ENCODE measurements at regions not wholly inside any gene's neighbourhood (a gene's known extent, or its start where the extent isn't known, plus 50 kb on each side); places are given as distances from the start of the nearest gene placed in this dataset.

GRCh38 chr6:114638341-114638740, 295.5 kb upstream of the HS3ST5 start:
- no peak overlapping the region for H2AFZ ChIP-seq (ENCODE audit: low read length)
- H4K20me1 ChIP-seq (ENCODE audit: insufficient read depth, low read length): no peaks in the 10 kb centered on the region
- no peak overlapping the region for H3K4me2 ChIP-seq (ENCODE audit: low read depth, low read length)
- no peak overlapping the region for H3K27ac ChIP-seq (ENCODE audit: extremely low read length, insufficient read depth, low read length)
- in situ Hi-C loops (cut with HindIII; ENCODE audit: extremely low pct_ligation_motif_present, low pct_unique_long_range_greater_than_20kb): no loop called here
- 0% methylated on average over 2 of the region's 4 CpGs for WGBS (ENCODE audit: low lambda C conversion rate)
- H3K9me3 ChIP-seq (ENCODE audit: low read length): no peaks in the 10 kb centered on the region
- H3K27me3 ChIP-seq (ENCODE audit: control insufficient read depth in 1 of 2, insufficient read depth in 2 of 2, low read length in 2 of 2): no peaks in the 10 kb centered on the region
- intact Hi-C loops (cut with micrococcal nuclease; ENCODE audit: unreplicated experiment): no loop called here
- H3K4me3 ChIP-seq (replicated peaks in 1 of 3; ENCODE audit: insufficient read depth in 1 of 3, low read depth in 2 of 3, low read length in 3 of 3): no peak overlapping the region
- ChIA-PET CTCF (ENCODE audit: low intra/inter-chr PET ratio, low total read pairs) (no interaction called here), POLR2A (no interaction called here)
- H3K9ac ChIP-seq (ENCODE audit: insufficient read depth, low read depth, low read length): no peak overlapping the region
- no peak for DNase-seq (ENCODE audit: low spot score)
- ATAC-seq: no peak
- H3K79me2 ChIP-seq (ENCODE audit: insufficient read depth, low read length): no peaks in the 10 kb centered on the region
- TF ChIP-seq XRCC5 (optimal IDR thresholded peaks at IDR 0.05; ENCODE audit: low read length): no peak
- no peaks in the 10 kb centered on the region for H3K4me1 ChIP-seq (ENCODE audit: insufficient read depth, low read length)
- no peak for FAIRE-seq
- H3K36me3 ChIP-seq (replicated peaks in 1 of 2; ENCODE audit: control insufficient read depth in 1 of 2, insufficient read depth in 2 of 2, low read length in 2 of 2): no peaks in the 10 kb centered on the region
- BruUV-seq (replicated peaks): no TSS peak

- intact Hi-C loops (cut with micrococcal nuclease; ENCODE audit: unreplicated experiment) (no loop called here), in situ Hi-C loops (cut with HindIII; ENCODE audit: extremely low pct_ligation_motif_present, low pct_unique_long_range_greater_than_20kb) (no loop called here)
- no peak overlapping the region for H2AFZ ChIP-seq (ENCODE audit: low read length)
- no peaks in the 10 kb centered on the region for H3K27me3 ChIP-seq (ENCODE audit: control insufficient read depth in 1 of 2, insufficient read depth in 2 of 2, low read length in 2 of 2)
- FAIRE-seq (no peak), DNase-seq (ENCODE audit: low spot score) (no peak), ATAC-seq (no peak)
- no TSS peak for BruUV-seq (replicated peaks)
- H3K79me2 ChIP-seq (ENCODE audit: insufficient read depth, low read length): no peaks in the 10 kb centered on the region
- ChIA-PET CTCF (ENCODE audit: low intra/inter-chr PET ratio, low total read pairs) (no interaction called here), POLR2A (no interaction called here)
- H3K36me3 ChIP-seq (replicated peaks in 1 of 2; ENCODE audit: control insufficient read depth in 1 of 2, insufficient read depth in 2 of 2, low read length in 2 of 2): no peaks in the 10 kb centered on the region
- H4K20me1 ChIP-seq (ENCODE audit: insufficient read depth, low read length): no peaks in the 10 kb centered on the region
- H3K4me3 ChIP-seq (replicated peaks in 1 of 3; ENCODE audit: insufficient read depth in 1 of 3, low read depth in 2 of 3, low read length in 3 of 3): no peak overlapping the region
- no peaks in the 10 kb centered on the region for H3K9me3 ChIP-seq (ENCODE audit: low read length)
- H3K27ac ChIP-seq (ENCODE audit: extremely low read length, insufficient read depth, low read length): no peak overlapping the region
- no peak overlapping the region for H3K9ac ChIP-seq (ENCODE audit: insufficient read depth, low read depth, low read length)
- no peak overlapping the region for H3K4me2 ChIP-seq (ENCODE audit: low read depth, low read length)
- no peaks in the 10 kb centered on the region for H3K4me1 ChIP-seq (ENCODE audit: insufficient read depth, low read length)
- TF ChIP-seq MEF2D (CRISPR knock-in tag; IDR thresholded peaks at IDR 0.05): no peak
- no peak for TF ChIP-seq FUBP1 (CRISPR knock-in tag; IDR thresholded peaks at IDR 0.05; ENCODE audit: borderline replicate concordance)
- no peak for TF ChIP-seq ZNF569 (CRISPR knock-in tag; IDR thresholded peaks at IDR 0.05; ENCODE audit: borderline replicate concordance)
- no peak for TF ChIP-seq HMGXB4 (CRISPR knock-in tag; IDR thresholded peaks at IDR 0.05; ENCODE audit: borderline replicate concordance in 1 of 2, low read depth in 1 of 2)
- TF ChIP-seq ZNF570 (CRISPR knock-in tag; IDR thresholded peaks at IDR 0.05; ENCODE audit: borderline replicate concordance): no peak
- no peak for TF ChIP-seq SNAI1 (CRISPR knock-in tag; IDR thresholded peaks at IDR 0.05; ENCODE audit: borderline replicate concordance)
- TF ChIP-seq ZNF878 (CRISPR knock-in tag; IDR thresholded peaks at IDR 0.05): no peak
- no peak for TF ChIP-seq ZNF83 (CRISPR knock-in tag; IDR thresholded peaks at IDR 0.05; ENCODE audit: borderline replicate concordance)
- TF ChIP-seq ZBTB25 (CRISPR knock-in tag; IDR thresholded peaks at IDR 0.05): no peak
- TF ChIP-seq ZNF382 (CRISPR knock-in tag; IDR thresholded peaks at IDR 0.05; ENCODE audit: borderline replicate concordance): no peak
- TF ChIP-seq ZNF547 (CRISPR knock-in tag; IDR thresholded peaks at IDR 0.05): no peak
- TF ChIP-seq ZNF362 (CRISPR knock-in tag; IDR thresholded peaks at IDR 0.05; ENCODE audit: borderline replicate concordance): no peak
Measured at GRCh38 chr6:114634016-114634415, 291.2 kb upstream of the HS3ST5 start.

Data from HepG2 (cell line).